ENCODE measurements at regions not wholly inside any gene's neighbourhood (a gene's known extent, or its start where the extent isn't known, plus 50 kb on each side); places are given as distances from the start of the nearest gene placed in this dataset.

DNA sequence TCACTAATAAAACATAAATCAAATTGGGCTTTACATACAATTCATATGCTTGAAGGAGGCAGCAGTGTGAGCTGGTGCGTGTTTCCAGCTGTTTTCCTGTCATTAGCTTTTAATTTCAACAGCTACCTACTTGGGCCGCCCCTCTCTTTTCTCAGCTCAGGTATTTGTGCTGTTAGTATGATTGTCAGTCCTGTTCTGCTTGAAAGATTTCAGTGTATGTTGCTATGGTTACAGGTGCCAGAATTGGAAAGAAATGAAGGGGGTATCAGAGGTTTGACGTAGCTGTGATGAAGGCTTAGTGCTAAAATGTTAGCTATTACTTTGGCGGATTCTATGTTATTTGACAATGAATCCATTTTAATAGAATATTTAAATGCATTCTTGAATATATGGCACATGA, 440.3 kb downstream of the ZIC3 start:
- no peak overlapping the region for H3K4me3 Mint-ChIP-seq (ENCODE audit: unreplicated experiment)
- Histone ChIP-seq H3K9ac (ENCODE audit: low read length) (no peak overlapping the region), H3K9me3 (ENCODE audit: insufficient read depth, low read depth, low read length) (no peaks in the 10 kb centered on the region), H2AFZ (ENCODE audit: low read depth, low read length) (no peak overlapping the region), H3K27ac (ENCODE audit: low read depth, low read length) (no peak overlapping the region), H3K79me2 (ENCODE audit: insufficient read depth, low read length) (no peaks in the 10 kb centered on the region), H3K4me2 (ENCODE audit: low read length) (no peak overlapping the region), H4K20me1 (ENCODE audit: insufficient read depth, low read length) (no peaks in the 10 kb centered on the region), H3K27me3 (ENCODE audit: insufficient read depth, low read length) (no peaks in the 10 kb centered on the region), H3K36me3 (ENCODE audit: insufficient read depth, low read length) (no peaks in the 10 kb centered on the region), H3K4me1 (ENCODE audit: insufficient read depth, low read length) (no peaks in the 10 kb centered on the region), H3K4me3 (ENCODE audit: insufficient read depth, low read depth, low read length) (no peak overlapping the region)
- no peak overlapping the region for H3K27ac Mint-ChIP-seq (ENCODE audit: unreplicated experiment)
- H3K4me1 Mint-ChIP-seq (ENCODE audit: low read depth, unreplicated experiment): no peaks in the 10 kb centered on the region
- FAIRE-seq (peak; percentile 43), DNase-seq (ENCODE audit: low read depth) (no peak)
- no peaks in the 10 kb centered on the region for H3K36me3 Mint-ChIP-seq (ENCODE audit: low read depth, unreplicated experiment)
- TF ChIP-seq CTCF (IDR thresholded peaks at IDR 0.05; ENCODE audit: insufficient read depth, low read depth, low read length) (no peak), EZH2 (IDR thresholded peaks at IDR 0.05; ENCODE audit: insufficient read depth, low read length) (no peak)
- H3K27me3 Mint-ChIP-seq (ENCODE audit: low read depth, unreplicated experiment): no peaks in the 10 kb centered on the region
- H3K9me3 Mint-ChIP-seq (ENCODE audit: unreplicated experiment): no peaks in the 10 kb centered on the region

DNA sequence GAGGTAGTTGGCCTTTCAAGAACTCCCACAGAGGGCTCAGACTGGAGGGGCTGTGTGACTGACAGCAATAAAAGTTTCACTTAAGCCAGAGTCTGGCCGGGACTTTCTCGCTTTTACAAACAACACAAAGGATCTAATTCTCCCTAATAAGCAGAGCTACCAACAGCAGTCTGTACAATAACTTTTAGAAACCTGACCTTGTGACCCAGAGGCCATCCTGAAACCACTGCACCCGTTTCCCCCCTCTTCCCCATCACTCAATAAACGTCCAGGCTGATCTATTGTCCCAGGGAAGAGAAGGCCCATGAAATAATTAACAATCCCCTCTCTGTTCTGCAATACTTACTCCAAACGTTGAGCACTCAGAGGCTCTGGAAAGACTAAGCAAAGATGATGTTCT, 442.4 kb downstream of the ZIC3 start:
- Histone ChIP-seq H3K4me1 (ENCODE audit: insufficient read depth, low read length) (no peaks in the 10 kb centered on the region), H3K27ac (ENCODE audit: low read depth, low read length) (no peak overlapping the region), H2AFZ (ENCODE audit: low read depth, low read length) (no peak overlapping the region), H4K20me1 (ENCODE audit: insufficient read depth, low read length) (no peaks in the 10 kb centered on the region), H3K4me3 (ENCODE audit: insufficient read depth, low read depth, low read length) (no peak overlapping the region), H3K27me3 (ENCODE audit: insufficient read depth, low read length) (no peaks in the 10 kb centered on the region), H3K9me3 (ENCODE audit: insufficient read depth, low read depth, low read length) (no peaks in the 10 kb centered on the region), H3K4me2 (ENCODE audit: low read length) (no peak overlapping the region), H3K79me2 (ENCODE audit: insufficient read depth, low read length) (no peaks in the 10 kb centered on the region), H3K36me3 (ENCODE audit: insufficient read depth, low read length) (no peaks in the 10 kb centered on the region), H3K9ac (ENCODE audit: low read length) (no peak overlapping the region)
- DNase-seq (ENCODE audit: low read depth) (no peak), FAIRE-seq (no peak)
- Mint-ChIP-seq H3K9me3 (ENCODE audit: unreplicated experiment) (no peaks in the 10 kb centered on the region), H3K27ac (ENCODE audit: unreplicated experiment) (no peak overlapping the region), H3K4me3 (ENCODE audit: unreplicated experiment) (no peak overlapping the region), H3K27me3 (ENCODE audit: low read depth, unreplicated experiment) (no peaks in the 10 kb centered on the region), H3K36me3 (ENCODE audit: low read depth, unreplicated experiment) (no peaks in the 10 kb centered on the region), H3K4me1 (ENCODE audit: low read depth, unreplicated experiment) (no peaks in the 10 kb centered on the region)
- TF ChIP-seq CTCF (IDR thresholded peaks at IDR 0.05; ENCODE audit: insufficient read depth, low read depth, low read length) (no peak), EZH2 (IDR thresholded peaks at IDR 0.05; ENCODE audit: insufficient read depth, low read length) (no peak)

- Histone ChIP-seq H3K9me3 (ENCODE audit: insufficient read depth, low read depth, low read length) (no peaks in the 10 kb centered on the region), H3K27ac (ENCODE audit: low read depth, low read length) (no peak overlapping the region), H3K79me2 (ENCODE audit: insufficient read depth, low read length) (no peaks in the 10 kb centered on the region), H3K4me1 (ENCODE audit: insufficient read depth, low read length) (no peaks in the 10 kb centered on the region), H3K36me3 (ENCODE audit: insufficient read depth, low read length) (no peaks in the 10 kb centered on the region), H2AFZ (ENCODE audit: low read depth, low read length) (no peak overlapping the region), H3K4me3 (ENCODE audit: insufficient read depth, low read depth, low read length) (no peak overlapping the region), H4K20me1 (ENCODE audit: insufficient read depth, low read length) (no peaks in the 10 kb centered on the region), H3K9ac (ENCODE audit: low read length) (no peak overlapping the region), H3K4me2 (ENCODE audit: low read length) (no peak overlapping the region), H3K27me3 (ENCODE audit: insufficient read depth, low read length) (no peaks in the 10 kb centered on the region)
- DNase-seq (ENCODE audit: low read depth) (no peak), FAIRE-seq (peak; percentile 20)
- Mint-ChIP-seq H3K27ac (ENCODE audit: unreplicated experiment) (no peak overlapping the region), H3K9me3 (ENCODE audit: unreplicated experiment) (no peaks in the 10 kb centered on the region), H3K4me1 (ENCODE audit: low read depth, unreplicated experiment) (no peaks in the 10 kb centered on the region), H3K36me3 (ENCODE audit: low read depth, unreplicated experiment) (no peaks in the 10 kb centered on the region), H3K27me3 (ENCODE audit: low read depth, unreplicated experiment) (no peaks in the 10 kb centered on the region), H3K4me3 (ENCODE audit: unreplicated experiment) (no peak overlapping the region)
- TF ChIP-seq CTCF (IDR thresholded peaks at IDR 0.05; ENCODE audit: insufficient read depth, low read depth, low read length): no peak
- no peak for TF ChIP-seq EZH2 (IDR thresholded peaks at IDR 0.05; ENCODE audit: insufficient read depth, low read length)
Observed at GRCh38 chrX:138011468-138011867, 445.5 kb downstream of the ZIC3 start.

Measured in astrocyte (in vitro differentiated cells and primary cell).